HL-60 (cell line): ENCODE measurements at regions not wholly inside any gene's neighbourhood (a gene's known extent, or its start where the extent isn't known, plus 50 kb on each side); places are given as distances from the start of the nearest gene placed in this dataset.

Experiments used
- DNase-seq, 2 experiments: peaks; one replicate each; pipeline ENCODE4 v3.0.0-alpha.2; 2010 to 2020; ENCODE audit warnings: low read depth in 1 of 2, low spot score in 1 of 2
- H3K27ac ChIP-seq: fragments of 250-450 bp; sonication (Bioruptor Pico); replicated peaks from 2 replicates; pipeline ENCODE4 v1.5.1; 2020; ENCODE audit warnings: mild to moderate bottlenecking, moderate library complexity
- H3K27me3 ChIP-seq: fragments of 250-450 bp; sonication (Bioruptor Pico); 2 replicates; pipeline ENCODE4 v1.5.1; 2021; ENCODE audit warnings: mild to moderate bottlenecking, moderate library complexity; ENCODE audit not compliant: insufficient read depth, poor library complexity, severe bottlenecking
- H3K4me3 ChIP-seq: replicated peaks from 2 replicates; pipeline ENCODE4 v1.5.1; 2011; ENCODE audit warnings: mild to moderate bottlenecking, control low read depth, low read length; ENCODE audit not compliant: insufficient read depth
- GABPA ChIP-seq: IDR thresholded peaks from 2 replicates; pipeline ENCODE4 v1.6.1; 2012; ENCODE audit warnings: low read depth
- POLR2AphosphoS5 ChIP-seq: IDR thresholded peaks from 2 replicates; pipeline ENCODE4 v1.6.1; 2012; ENCODE audit warnings: low read depth
- SPI1 ChIP-seq: IDR thresholded peaks from 2 replicates; pipeline ENCODE4 v1.6.1; 2012; ENCODE audit warnings: low read depth, mild to moderate bottlenecking, borderline replicate concordance
- TF ChIP-seq, protein P1 (sequence below): IDR thresholded peaks from 2 replicates; pipeline ENCODE4 v1.6.1; 2012; ENCODE audit warnings: low read depth; ENCODE audit not compliant: insufficient replicate concordance
- TF ChIP-seq, protein P2 (sequence below): IDR thresholded peaks from one replicate; pipeline ENCODE4 v1.5.1; 2011; ENCODE audit warnings: low read length, control low read depth, inconsistent platforms; ENCODE audit not compliant: insufficient read depth

DNA sequence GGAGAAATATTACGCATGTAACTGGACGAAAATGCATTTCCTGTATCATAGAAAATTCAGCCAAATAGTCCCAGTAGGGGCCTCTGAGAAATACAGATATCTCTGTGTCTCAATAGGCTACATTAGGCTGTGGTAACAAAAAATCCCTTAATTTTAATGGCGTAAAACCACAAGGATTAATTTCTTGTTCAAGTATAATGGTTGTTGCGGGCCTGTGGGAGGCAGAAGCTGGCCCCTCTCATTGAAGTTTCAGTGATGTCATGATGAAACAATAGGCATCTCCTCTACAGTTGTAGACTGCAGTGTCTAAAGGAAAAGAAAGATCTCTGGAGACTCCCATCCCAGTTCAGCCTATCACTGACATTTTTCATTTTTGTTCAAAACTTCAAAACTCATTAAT lies 1625.6 kb upstream of the C9orf72 start:
- DNase-seq, result no peak
- H3K27ac ChIP-seq, result no peak overlapping the region
- no peak for TF ChIP-seq GABPA
- no peak for TF ChIP-seq SPI1
- TF ChIP-seq, protein P1, sequence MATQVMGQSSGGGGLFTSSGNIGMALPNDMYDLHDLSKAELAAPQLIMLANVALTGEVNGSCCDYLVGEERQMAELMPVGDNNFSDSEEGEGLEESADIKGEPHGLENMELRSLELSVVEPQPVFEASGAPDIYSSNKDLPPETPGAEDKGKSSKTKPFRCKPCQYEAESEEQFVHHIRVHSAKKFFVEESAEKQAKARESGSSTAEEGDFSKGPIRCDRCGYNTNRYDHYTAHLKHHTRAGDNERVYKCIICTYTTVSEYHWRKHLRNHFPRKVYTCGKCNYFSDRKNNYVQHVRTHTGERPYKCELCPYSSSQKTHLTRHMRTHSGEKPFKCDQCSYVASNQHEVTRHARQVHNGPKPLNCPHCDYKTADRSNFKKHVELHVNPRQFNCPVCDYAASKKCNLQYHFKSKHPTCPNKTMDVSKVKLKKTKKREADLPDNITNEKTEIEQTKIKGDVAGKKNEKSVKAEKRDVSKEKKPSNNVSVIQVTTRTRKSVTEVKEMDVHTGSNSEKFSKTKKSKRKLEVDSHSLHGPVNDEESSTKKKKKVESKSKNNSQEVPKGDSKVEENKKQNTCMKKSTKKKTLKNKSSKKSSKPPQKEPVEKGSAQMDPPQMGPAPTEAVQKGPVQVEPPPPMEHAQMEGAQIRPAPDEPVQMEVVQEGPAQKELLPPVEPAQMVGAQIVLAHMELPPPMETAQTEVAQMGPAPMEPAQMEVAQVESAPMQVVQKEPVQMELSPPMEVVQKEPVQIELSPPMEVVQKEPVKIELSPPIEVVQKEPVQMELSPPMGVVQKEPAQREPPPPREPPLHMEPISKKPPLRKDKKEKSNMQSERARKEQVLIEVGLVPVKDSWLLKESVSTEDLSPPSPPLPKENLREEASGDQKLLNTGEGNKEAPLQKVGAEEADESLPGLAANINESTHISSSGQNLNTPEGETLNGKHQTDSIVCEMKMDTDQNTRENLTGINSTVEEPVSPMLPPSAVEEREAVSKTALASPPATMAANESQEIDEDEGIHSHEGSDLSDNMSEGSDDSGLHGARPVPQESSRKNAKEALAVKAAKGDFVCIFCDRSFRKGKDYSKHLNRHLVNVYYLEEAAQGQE, result no peak
- TF ChIP-seq, protein P2, sequence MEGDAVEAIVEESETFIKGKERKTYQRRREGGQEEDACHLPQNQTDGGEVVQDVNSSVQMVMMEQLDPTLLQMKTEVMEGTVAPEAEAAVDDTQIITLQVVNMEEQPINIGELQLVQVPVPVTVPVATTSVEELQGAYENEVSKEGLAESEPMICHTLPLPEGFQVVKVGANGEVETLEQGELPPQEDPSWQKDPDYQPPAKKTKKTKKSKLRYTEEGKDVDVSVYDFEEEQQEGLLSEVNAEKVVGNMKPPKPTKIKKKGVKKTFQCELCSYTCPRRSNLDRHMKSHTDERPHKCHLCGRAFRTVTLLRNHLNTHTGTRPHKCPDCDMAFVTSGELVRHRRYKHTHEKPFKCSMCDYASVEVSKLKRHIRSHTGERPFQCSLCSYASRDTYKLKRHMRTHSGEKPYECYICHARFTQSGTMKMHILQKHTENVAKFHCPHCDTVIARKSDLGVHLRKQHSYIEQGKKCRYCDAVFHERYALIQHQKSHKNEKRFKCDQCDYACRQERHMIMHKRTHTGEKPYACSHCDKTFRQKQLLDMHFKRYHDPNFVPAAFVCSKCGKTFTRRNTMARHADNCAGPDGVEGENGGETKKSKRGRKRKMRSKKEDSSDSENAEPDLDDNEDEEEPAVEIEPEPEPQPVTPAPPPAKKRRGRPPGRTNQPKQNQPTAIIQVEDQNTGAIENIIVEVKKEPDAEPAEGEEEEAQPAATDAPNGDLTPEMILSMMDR, result no peak
- TF ChIP-seq POLR2AphosphoS5, result no peak
- no peaks in the 10 kb centered on the region for H3K27me3 ChIP-seq
- no peak overlapping the region for H3K4me3 ChIP-seq

DNA sequence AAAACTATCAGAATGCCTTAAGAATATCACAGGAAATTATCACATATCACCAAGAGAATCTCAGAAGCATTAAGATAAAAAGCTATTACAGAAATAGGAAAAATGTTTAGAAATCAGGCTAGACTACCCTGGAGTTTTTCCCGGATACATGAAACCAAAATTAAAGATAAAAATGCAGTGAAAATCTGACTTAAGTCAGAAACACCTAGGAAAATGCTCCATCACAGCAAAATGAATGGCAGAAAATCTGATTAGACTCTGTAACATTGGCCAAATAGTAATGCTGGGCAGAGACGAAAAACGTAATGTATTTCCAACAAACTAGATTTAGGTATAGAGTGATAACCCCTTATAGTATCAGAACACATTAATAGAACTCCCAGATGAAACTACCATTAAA lies 1626.7 kb upstream of the C9orf72 start:
- no peak for TF ChIP-seq POLR2AphosphoS5
- TF ChIP-seq, protein P2, result no peak
- TF ChIP-seq, protein P1, result no peak
- TF ChIP-seq SPI1, result no peak
- TF ChIP-seq GABPA, result no peak
- no peaks in the 10 kb centered on the region for H3K27me3 ChIP-seq
- H3K27ac ChIP-seq, result no peak overlapping the region
- no peak for DNase-seq
- H3K4me3 ChIP-seq, result no peak overlapping the region

DNA sequence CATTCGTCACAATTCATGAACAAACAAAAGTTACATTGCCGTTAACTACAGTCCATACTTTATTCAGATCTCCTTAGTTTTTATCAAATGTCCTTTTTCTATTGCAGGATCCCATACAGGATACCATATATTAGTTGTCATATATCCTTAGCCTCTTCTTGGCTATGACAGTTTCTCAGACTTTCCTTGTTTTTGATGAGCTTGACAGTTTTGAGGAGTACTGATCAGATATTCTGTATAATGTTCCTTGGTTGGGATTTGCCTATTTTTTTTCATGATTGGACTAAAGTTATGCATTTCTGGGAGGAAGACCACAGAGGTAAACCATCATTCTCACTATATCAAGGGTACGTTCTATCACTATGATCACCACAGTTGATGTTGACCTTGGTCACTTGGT lies 1627.4 kb upstream of the C9orf72 start:
- no peak overlapping the region for H3K27ac ChIP-seq
- DNase-seq, result no peak
- TF ChIP-seq SPI1, result no peak
- no peak for TF ChIP-seq GABPA
- TF ChIP-seq, protein P2, result no peak
- no peak for TF ChIP-seq POLR2AphosphoS5
- TF ChIP-seq, protein P1, result no peak
- no peaks in the 10 kb centered on the region for H3K27me3 ChIP-seq
- no peak overlapping the region for H3K4me3 ChIP-seq
